HG03558 (cell line): ENCODE measurements at regions not wholly inside any gene's neighbourhood (a gene's known extent, or its start where the extent isn't known, plus 50 kb on each side); places are given as distances from the start of the nearest gene placed in this dataset.
"Not testable (repeated sequence)": the region's sequence is repeated elsewhere in the genome, so short reads cannot be mapped to it uniquely, and the experiment has no call there.

Experiments
- ATAC-seq: cut with Tn5 transposase; IDR thresholded peaks from one replicate; pipeline ENCODE4 v1.9.1; 2021; ENCODE audit warnings: moderate number of reproducible peaks; ENCODE audit not compliant: unreplicated experiment; ENCODE audit errors: extremely low read depth

GRCh38 chr3:145383416-145383815, 777.6 kb downstream of the PLOD2 start:
- ATAC-seq, result no peak

- ATAC-seq, result no peak
Observed at GRCh38 chr3:145384307-145384706, 776.7 kb downstream of the PLOD2 start.

- no peak for ATAC-seq
Observed at GRCh38 chr3:145387211-145387610, 773.8 kb downstream of the PLOD2 start.

GRCh38 chr3:145395421-145395820, 765.6 kb downstream of the PLOD2 start:
- no peak for ATAC-seq

GRCh38 chr3:145411605-145412004, 749.4 kb downstream of the PLOD2 start:
- no peak for ATAC-seq

GRCh38 chr3:145417678-145418077, 743.3 kb downstream of the PLOD2 start:
- ATAC-seq, result no peak

GRCh38 chr3:145422556-145422955, 738.4 kb downstream of the PLOD2 start:
- no peak for ATAC-seq

- no peak for ATAC-seq
Observed at GRCh38 chr3:145427355-145427754, 733.6 kb downstream of the PLOD2 start.

- ATAC-seq, result no peak
Observed at GRCh38 chr3:145429546-145429945, 731.4 kb downstream of the PLOD2 start.

- no peak for ATAC-seq
Observed at GRCh38 chr3:145448436-145448835, 712.5 kb downstream of the PLOD2 start.

- no peak for ATAC-seq
Observed at GRCh38 chr3:145450018-145450682, 710.8 kb downstream of the PLOD2 start.

- no peak for ATAC-seq
Observed at GRCh38 chr3:145457825-145458552, 703.0 kb downstream of the PLOD2 start.

- not testable (repeated sequence) for ATAC-seq
Observed at GRCh38 chr3:145459681-145460080, 701.3 kb downstream of the PLOD2 start.

GRCh38 chr3:145471976-145472375, 689.0 kb downstream of the PLOD2 start:
- no peak for ATAC-seq

GRCh38 chr3:145482735-145483134, 678.2 kb downstream of the PLOD2 start:
- not testable (repeated sequence) for ATAC-seq

- no peak for ATAC-seq
Observed at GRCh38 chr3:145483992-145484391, 677.0 kb downstream of the PLOD2 start.

- no peak for ATAC-seq
Observed at GRCh38 chr3:145489011-145489410, 672.0 kb downstream of the PLOD2 start.

- no peak for ATAC-seq
Observed at GRCh38 chr3:145490088-145491048, 670.6 kb downstream of the PLOD2 start.

- ATAC-seq, result no peak
Observed at GRCh38 chr3:145492456-145492855, 668.5 kb downstream of the PLOD2 start.

- ATAC-seq, result not testable (repeated sequence)
Observed at GRCh38 chr3:145517416-145517815, 643.6 kb downstream of the PLOD2 start.

GRCh38 chr3:145518639-145519038, 642.3 kb downstream of the PLOD2 start:
- ATAC-seq, result no peak
